ENCODE measurements at regions not wholly inside any gene's neighbourhood (a gene's known extent, or its start where the extent isn't known, plus 50 kb on each side); places are given as distances from the start of the nearest gene placed in this dataset.

DNA sequence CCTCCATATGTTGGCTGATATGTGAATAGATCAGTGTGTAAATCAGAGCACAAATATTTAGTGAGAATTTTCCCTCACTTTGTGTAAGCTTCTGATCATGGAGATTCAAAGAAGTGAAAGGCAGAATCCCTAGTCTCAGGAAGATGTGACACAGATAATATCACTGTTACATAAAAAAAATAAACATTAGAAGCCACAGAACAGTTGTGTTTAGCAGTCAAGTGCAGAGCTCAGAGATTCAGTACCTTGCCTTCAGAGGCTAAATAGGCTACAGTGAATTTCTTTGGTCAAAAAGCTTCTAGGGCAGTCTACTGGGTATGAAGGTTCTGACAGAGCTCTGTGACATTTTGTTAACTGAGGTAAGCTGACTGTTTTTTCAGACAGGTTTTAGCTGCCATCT lies 591.5 kb downstream of the METTL15 start:
- TF ChIP-seq ARNTL (CRISPR knock-in tag; IDR thresholded peaks at IDR 0.05; ENCODE audit: borderline replicate concordance, low read depth): no peak
- TF ChIP-seq ZNF8 (CRISPR knock-in tag; IDR thresholded peaks at IDR 0.05): no peak
- no peak for TF ChIP-seq CREB5 (CRISPR knock-in tag; IDR thresholded peaks at IDR 0.05; ENCODE audit: low read depth)
- TF ChIP-seq, protein P1, sequence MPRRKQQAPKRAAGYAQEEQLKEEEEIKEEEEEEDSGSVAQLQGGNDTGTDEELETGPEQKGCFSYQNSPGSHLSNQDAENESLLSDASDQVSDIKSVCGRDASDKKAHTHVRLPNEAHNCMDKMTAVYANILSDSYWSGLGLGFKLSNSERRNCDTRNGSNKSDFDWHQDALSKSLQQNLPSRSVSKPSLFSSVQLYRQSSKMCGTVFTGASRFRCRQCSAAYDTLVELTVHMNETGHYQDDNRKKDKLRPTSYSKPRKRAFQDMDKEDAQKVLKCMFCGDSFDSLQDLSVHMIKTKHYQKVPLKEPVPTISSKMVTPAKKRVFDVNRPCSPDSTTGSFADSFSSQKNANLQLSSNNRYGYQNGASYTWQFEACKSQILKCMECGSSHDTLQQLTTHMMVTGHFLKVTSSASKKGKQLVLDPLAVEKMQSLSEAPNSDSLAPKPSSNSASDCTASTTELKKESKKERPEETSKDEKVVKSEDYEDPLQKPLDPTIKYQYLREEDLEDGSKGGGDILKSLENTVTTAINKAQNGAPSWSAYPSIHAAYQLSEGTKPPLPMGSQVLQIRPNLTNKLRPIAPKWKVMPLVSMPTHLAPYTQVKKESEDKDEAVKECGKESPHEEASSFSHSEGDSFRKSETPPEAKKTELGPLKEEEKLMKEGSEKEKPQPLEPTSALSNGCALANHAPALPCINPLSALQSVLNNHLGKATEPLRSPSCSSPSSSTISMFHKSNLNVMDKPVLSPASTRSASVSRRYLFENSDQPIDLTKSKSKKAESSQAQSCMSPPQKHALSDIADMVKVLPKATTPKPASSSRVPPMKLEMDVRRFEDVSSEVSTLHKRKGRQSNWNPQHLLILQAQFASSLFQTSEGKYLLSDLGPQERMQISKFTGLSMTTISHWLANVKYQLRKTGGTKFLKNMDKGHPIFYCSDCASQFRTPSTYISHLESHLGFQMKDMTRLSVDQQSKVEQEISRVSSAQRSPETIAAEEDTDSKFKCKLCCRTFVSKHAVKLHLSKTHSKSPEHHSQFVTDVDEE (CRISPR knock-in tag; IDR thresholded peaks at IDR 0.05): no peak
- no peak for TF ChIP-seq PATZ1 (CRISPR knock-in tag; IDR thresholded peaks at IDR 0.05; ENCODE audit: borderline replicate concordance)
- TF ChIP-seq, protein P2, sequence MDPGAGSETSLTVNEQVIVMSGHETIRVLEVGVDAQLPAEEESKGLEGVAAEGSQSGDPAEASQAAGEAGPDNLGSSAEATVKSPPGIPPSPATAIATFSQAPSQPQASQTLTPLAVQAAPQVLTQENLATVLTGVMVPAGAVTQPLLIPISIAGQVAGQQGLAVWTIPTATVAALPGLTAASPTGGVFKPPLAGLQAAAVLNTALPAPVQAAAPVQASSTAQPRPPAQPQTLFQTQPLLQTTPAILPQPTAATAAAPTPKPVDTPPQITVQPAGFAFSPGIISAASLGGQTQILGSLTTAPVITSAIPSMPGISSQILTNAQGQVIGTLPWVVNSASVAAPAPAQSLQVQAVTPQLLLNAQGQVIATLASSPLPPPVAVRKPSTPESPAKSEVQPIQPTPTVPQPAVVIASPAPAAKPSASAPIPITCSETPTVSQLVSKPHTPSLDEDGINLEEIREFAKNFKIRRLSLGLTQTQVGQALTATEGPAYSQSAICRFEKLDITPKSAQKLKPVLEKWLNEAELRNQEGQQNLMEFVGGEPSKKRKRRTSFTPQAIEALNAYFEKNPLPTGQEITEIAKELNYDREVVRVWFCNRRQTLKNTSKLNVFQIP (CRISPR knock-in tag; IDR thresholded peaks at IDR 0.05; ENCODE audit: borderline replicate concordance, low read depth): no peak
